Calu3 (cell line): ENCODE measurements at regions not wholly inside any gene's neighbourhood (a gene's known extent, or its start where the extent isn't known, plus 50 kb on each side); places are given as distances from the start of the nearest gene placed in this dataset.

ENCODE experiments used
- BruUV-seq: library from RNA; stranded (reverse); fragments of 400-500 nt; replicated peaks from 2 replicates; lab custom pipeline; 2021; lab: Mats Ljungman, UMichigan
- CTCF ChIA-PET: fragments of 300-600 bp; sonication (Branson Sonifier 250); formaldehyde crosslinking; loops from one replicate; lab custom pipeline; 2022; ENCODE audit warnings: antibody characterized with exemption; lab: Charles Lee
- DNase-seq: peaks from one replicate; pipeline ENCODE4 v3.0.0; 2022
- H3K27ac Mint-ChIP-seq: one replicate; pipeline ENCODE4 v1.8.0; 2022; ENCODE audit warnings: mixed read lengths; ENCODE audit not compliant: unreplicated experiment
- H3K27me3 Mint-ChIP-seq: one replicate; pipeline ENCODE4 v1.8.0; 2022; ENCODE audit warnings: mixed read lengths; ENCODE audit not compliant: unreplicated experiment
- H3K36me3 Mint-ChIP-seq: one replicate; pipeline ENCODE4 v1.8.0; 2022; ENCODE audit warnings: mild to moderate bottlenecking, moderate library complexity, mixed read lengths; ENCODE audit not compliant: insufficient read depth, unreplicated experiment
- H3K4me1 Mint-ChIP-seq: one replicate; pipeline ENCODE4 v1.8.0; 2022; ENCODE audit warnings: mild to moderate bottlenecking, low read depth, mixed read lengths; ENCODE audit not compliant: unreplicated experiment
- H3K4me3 Mint-ChIP-seq: one replicate; pipeline ENCODE4 v1.8.0; 2022; ENCODE audit warnings: mild to moderate bottlenecking, low read depth, moderate library complexity, mixed read lengths; ENCODE audit not compliant: unreplicated experiment
- H3K9me3 Mint-ChIP-seq: one replicate; pipeline ENCODE4 v1.8.0; 2022; ENCODE audit warnings: low read depth, mixed read lengths; ENCODE audit not compliant: unreplicated experiment
- CTCF ChIP-seq: fragments of 200-600 bp; IDR thresholded peaks from one replicate; pipeline ENCODE4 v1.8.0; 2022; ENCODE audit warnings: antibody characterized with exemption; ENCODE audit not compliant: unreplicated experiment
- intact Hi-C: fragments of 100-400 bp; cut with micrococcal nuclease; formaldehyde crosslinking; loops from one replicate; pipeline ENCODE4 v1.10.0; 2022; ENCODE audit not compliant: unreplicated experiment

GRCh38 chr22:26740253-26740652, 82.9 kb downstream of the MIAT start:
- no TSS peak for BruUV-seq
- DNase-seq, result no peak
- TF ChIP-seq CTCF, result no peak
- Mint-ChIP-seq H3K4me1 (peaks cover 4% of the 10 kb centered on the region), H3K9me3 (no peaks in the 10 kb centered on the region), H3K27me3 (no peaks in the 10 kb centered on the region), H3K4me3 (no peak overlapping the region), H3K27ac (no peak overlapping the region), H3K36me3 (peaks cover 2% of the 10 kb centered on the region)
- CTCF ChIA-PET, result interaction anchor here (0.5 kb wide), 1 partner anchor 1036 kb away, joined by 5 read pairs; no protein-coding TSS in a partner anchor
- intact Hi-C loops, result loop anchor here (10.0 kb wide), 1 partner anchor 65 kb away; no protein-coding TSS in a partner anchor

GRCh38 chr22:26743149-26743548, 85.8 kb downstream of the MIAT start:
- CTCF ChIA-PET, result interaction anchor here (0.5 to 0.7 kb wide), 2 partner anchors 718 to 897 kb away, joined by 4 read pairs; no protein-coding TSS in a partner anchor
- H3K9me3 Mint-ChIP-seq, result no peaks in the 10 kb centered on the region
- BruUV-seq, result no TSS peak
- no peaks in the 10 kb centered on the region for H3K27me3 Mint-ChIP-seq
- peaks cover 25% of the 10 kb centered on the region for H3K4me1 Mint-ChIP-seq
- no peak for DNase-seq
- no peak overlapping the region for H3K27ac Mint-ChIP-seq
- intact Hi-C loops, result loop anchor here (10.0 kb wide), 1 partner anchor 68 kb away; no protein-coding TSS in a partner anchor
- H3K4me3 Mint-ChIP-seq, result no peak overlapping the region
- H3K36me3 Mint-ChIP-seq, result peaks cover 8% of the 10 kb centered on the region
- TF ChIP-seq CTCF, result no peak

GRCh38 chr22:26744892-26745808, 87.8 kb downstream of the MIAT start:
- no peaks in the 10 kb centered on the region for H3K27me3 Mint-ChIP-seq
- H3K9me3 Mint-ChIP-seq, result no peaks in the 10 kb centered on the region
- H3K27ac Mint-ChIP-seq, result peak overlapping the region; percentile 83
- TSS peak; percentile 86 for BruUV-seq
- H3K36me3 Mint-ChIP-seq, result peaks cover 8% of the 10 kb centered on the region
- peak; percentile 41 for DNase-seq
- H3K4me1 Mint-ChIP-seq, result peaks cover 34% of the 10 kb centered on the region
- H3K4me3 Mint-ChIP-seq, result peak overlapping the region; percentile 24
- TF ChIP-seq CTCF, result no peak
- intact Hi-C loops, result loop anchor here (10.0 kb wide), 1 partner anchor 70 kb away; no protein-coding TSS in a partner anchor
- CTCF ChIA-PET, result interaction anchor here (0.8 to 2.4 kb wide), 5 partner anchors 11 to 363 kb away, joined by 3 to 13 read pairs (median 6); no protein-coding TSS in a partner anchor

GRCh38 chr22:26746311-26746710, 88.9 kb downstream of the MIAT start:
- H3K27me3 Mint-ChIP-seq, result no peaks in the 10 kb centered on the region
- TF ChIP-seq CTCF, result no peak
- H3K4me1 Mint-ChIP-seq, result peaks cover 34% of the 10 kb centered on the region
- no peaks in the 10 kb centered on the region for H3K9me3 Mint-ChIP-seq
- CTCF ChIA-PET, result no interaction called here
- BruUV-seq, result no TSS peak
- intact Hi-C loops, result loop anchor here (10.0 kb wide), 1 partner anchor 72 kb away; no protein-coding TSS in a partner anchor
- no peak for DNase-seq
- no peak overlapping the region for H3K4me3 Mint-ChIP-seq
- H3K36me3 Mint-ChIP-seq, result peaks cover 8% of the 10 kb centered on the region
- peak overlapping the region; percentile 83 for H3K27ac Mint-ChIP-seq
